Ishikawa (cell line): ENCODE measurements at regions not wholly inside any gene's neighbourhood (a gene's known extent, or its start where the extent isn't known, plus 50 kb on each side); places are given as distances from the start of the nearest gene placed in this dataset.

ENCODE experiments used
- EGR1 ChIP-seq: IDR thresholded peaks from 2 replicates; pipeline ENCODE4 v1.6.1; 2012
- EP300 ChIP-seq: IDR thresholded peaks from 2 replicates; pipeline ENCODE4 v1.6.1; 2012; ENCODE audit warnings: borderline replicate concordance
- RAD21 ChIP-seq: IDR thresholded peaks from 2 replicates; pipeline ENCODE4 v1.6.1; 2012; ENCODE audit warnings: low read depth
- REST ChIP-seq: IDR thresholded peaks from 2 replicates; pipeline ENCODE4 v1.6.1; 2012; ENCODE audit warnings: low read depth, mild to moderate bottlenecking
- TAF1 ChIP-seq: IDR thresholded peaks from 2 replicates; pipeline ENCODE4 v1.6.1; 2012; ENCODE audit warnings: low read depth, mild to moderate bottlenecking
- YY1 ChIP-seq: IDR thresholded peaks from 2 replicates; pipeline ENCODE4 v1.6.1; 2012; ENCODE audit warnings: low read depth
- ZBTB7A ChIP-seq: IDR thresholded peaks from 2 replicates; pipeline ENCODE4 v1.6.1; 2012; ENCODE audit warnings: low read depth

- TF ChIP-seq EP300: no peak
- no peak for TF ChIP-seq RAD21
- TF ChIP-seq REST: no peak
- TF ChIP-seq EGR1: no peak
- TF ChIP-seq ZBTB7A: no peak
- no peak for TF ChIP-seq TAF1
- TF ChIP-seq YY1: no peak
Measured at GRCh38 chr6:134373282-134373922, 55.5 kb upstream of the SGK1 start.
